ENCODE measurements at regions not wholly inside any gene's neighbourhood (a gene's known extent, or its start where the extent isn't known, plus 50 kb on each side); places are given as distances from the start of the nearest gene placed in this dataset.
"Not testable (repeated sequence)": the region's sequence is repeated elsewhere in the genome, so short reads cannot be mapped to it uniquely, and the experiment has no call there.

GRCh38 chr5:67779893-67780623 is 435.5 kb upstream of the PIK3R1 start:
- not testable (repeated sequence) for H3K9ac ChIP-seq (ENCODE audit: low read length); H2BK120ac ChIP-seq (ENCODE audit: low read depth, low read length); H2BK15ac ChIP-seq (ENCODE audit: low read depth, poor library complexity, severe bottlenecking); H3K27ac ChIP-seq (ENCODE audit: low read length, poor library complexity, severe bottlenecking); H3K79me1 ChIP-seq (replicated peaks; ENCODE audit: low read length, poor library complexity, severe bottlenecking); H3K4me3 ChIP-seq (ENCODE audit: insufficient read depth in 1 of 2, low read depth in 1 of 2, low read length in 2 of 2); H3K18ac ChIP-seq (ENCODE audit: low read depth in 1 of 2, low read length in 2 of 2); H2AK5ac ChIP-seq (ENCODE audit: low read length, severe bottlenecking); DNase-seq; H3K9me3 ChIP-seq (ENCODE audit: control insufficient read depth, low read length); H3K4ac ChIP-seq (ENCODE audit: low read depth in 1 of 2, low read length in 2 of 2); H2BK5ac ChIP-seq (ENCODE audit: low read depth, low read length, poor library complexity, severe bottlenecking); H3K27me3 ChIP-seq (ENCODE audit: control insufficient read depth in 1 of 2, insufficient read depth in 1 of 2, low read length in 2 of 2); H3K36me3 ChIP-seq (ENCODE audit: control insufficient read depth in 1 of 2, insufficient read depth in 2 of 2, low read depth in 1 of 2, low read length in 2 of 2); H4K8ac ChIP-seq (ENCODE audit: low read length); H2AFZ ChIP-seq (ENCODE audit: low read depth, low read length); H4K91ac ChIP-seq (ENCODE audit: low read length); H3K4me2 ChIP-seq (ENCODE audit: low read length, poor library complexity, severe bottlenecking); H3K14ac ChIP-seq (ENCODE audit: low read length in 2 of 2); H3K4me1 ChIP-seq (ENCODE audit: control insufficient read depth, insufficient read depth, low read depth, low read length); H3K23ac ChIP-seq (ENCODE audit: low read length in 2 of 2); H2BK12ac ChIP-seq (ENCODE audit: low read length in 2 of 2)
- 86% methylated on average over 14 of the region's 19 CpGs for WGBS

GRCh38 chr5:67774786-67775185 is 440.8 kb upstream of the PIK3R1 start:
- H2BK5ac ChIP-seq (ENCODE audit: low read depth, low read length, poor library complexity, severe bottlenecking), result no peak overlapping the region
- no peak overlapping the region for H3K4me3 ChIP-seq (ENCODE audit: insufficient read depth in 1 of 2, low read depth in 1 of 2, low read length in 2 of 2)
- H3K18ac ChIP-seq (ENCODE audit: low read depth in 1 of 2, low read length in 2 of 2), result no peak overlapping the region

GRCh38 chr5:67774267-67774552 is 441.3 kb upstream of the PIK3R1 start:
- Histone ChIP-seq H3K4me3 (ENCODE audit: insufficient read depth in 1 of 2, low read depth in 1 of 2, low read length in 2 of 2) (no peak overlapping the region), H3K27me3 (ENCODE audit: control insufficient read depth in 1 of 2, insufficient read depth in 1 of 2, low read length in 2 of 2) (no peaks in the 10 kb centered on the region)
- WGBS, result 90% methylated on average over 2 of the region's 2 CpGs

More at GRCh38 chr5:67774786-67775185, 440.8 kb upstream of the PIK3R1 start:
- Histone ChIP-seq H3K36me3 (ENCODE audit: control insufficient read depth in 1 of 2, insufficient read depth in 2 of 2, low read depth in 1 of 2, low read length in 2 of 2) (no peaks in the 10 kb centered on the region), H2BK120ac (ENCODE audit: low read depth, low read length) (no peak overlapping the region), H2BK12ac (ENCODE audit: low read length in 2 of 2) (no peak overlapping the region), H3K79me1 (replicated peaks; ENCODE audit: low read length, poor library complexity, severe bottlenecking) (no peaks in the 10 kb centered on the region), H3K27me3 (ENCODE audit: control insufficient read depth in 1 of 2, insufficient read depth in 1 of 2, low read length in 2 of 2) (no peaks in the 10 kb centered on the region), H2AFZ (ENCODE audit: low read depth, low read length) (no peak overlapping the region), H3K23ac (ENCODE audit: low read length in 2 of 2) (no peak overlapping the region), H3K9ac (ENCODE audit: low read length) (no peak overlapping the region), H3K27ac (ENCODE audit: low read length, poor library complexity, severe bottlenecking) (no peak overlapping the region), H2AK5ac (ENCODE audit: low read length, severe bottlenecking) (no peak overlapping the region), H3K9me3 (ENCODE audit: control insufficient read depth, low read length) (no peaks in the 10 kb centered on the region), H3K4me1 (ENCODE audit: control insufficient read depth, insufficient read depth, low read depth, low read length) (no peaks in the 10 kb centered on the region), H4K91ac (ENCODE audit: low read length) (no peak overlapping the region), H3K14ac (ENCODE audit: low read length in 2 of 2) (no peak overlapping the region), H3K4ac (ENCODE audit: low read depth in 1 of 2, low read length in 2 of 2) (no peak overlapping the region), H3K4me2 (ENCODE audit: low read length, poor library complexity, severe bottlenecking) (no peak overlapping the region), H2BK15ac (ENCODE audit: low read depth, poor library complexity, severe bottlenecking) (no peak overlapping the region), H4K8ac (ENCODE audit: low read length) (no peak overlapping the region)
- DNase-seq, result no peak
- WGBS, result 100% methylated on average over 2 of the region's 2 CpGs

GRCh38 chr5:67773411-67774266 is 441.9 kb upstream of the PIK3R1 start:
- peak; percentile 29 for DNase-seq
- H4K91ac ChIP-seq (ENCODE audit: low read length), result no peak overlapping the region
- H3K4me1 ChIP-seq (ENCODE audit: control insufficient read depth, insufficient read depth, low read depth, low read length), result no peaks in the 10 kb centered on the region
- H3K4me2 ChIP-seq (ENCODE audit: low read length, poor library complexity, severe bottlenecking), result no peak overlapping the region
- H3K27me3 ChIP-seq (ENCODE audit: control insufficient read depth in 1 of 2, insufficient read depth in 1 of 2, low read length in 2 of 2), result no peaks in the 10 kb centered on the region
- no peak overlapping the region for H2BK120ac ChIP-seq (ENCODE audit: low read depth, low read length)
- H3K23ac ChIP-seq (ENCODE audit: low read length in 2 of 2), result no peak overlapping the region
- H2BK5ac ChIP-seq (ENCODE audit: low read depth, low read length, poor library complexity, severe bottlenecking), result no peak overlapping the region
- H3K79me1 ChIP-seq (replicated peaks; ENCODE audit: low read length, poor library complexity, severe bottlenecking), result no peaks in the 10 kb centered on the region
- no peak overlapping the region for H3K18ac ChIP-seq (ENCODE audit: low read depth in 1 of 2, low read length in 2 of 2)
- H3K9ac ChIP-seq (ENCODE audit: low read length), result peak overlapping the region; percentile 42
- no peak overlapping the region for H2AFZ ChIP-seq (ENCODE audit: low read depth, low read length)
- H3K9me3 ChIP-seq (ENCODE audit: control insufficient read depth, low read length), result no peaks in the 10 kb centered on the region
- no peak overlapping the region for H2BK12ac ChIP-seq (ENCODE audit: low read length in 2 of 2)
- no peak overlapping the region for H3K27ac ChIP-seq (ENCODE audit: low read length, poor library complexity, severe bottlenecking)
- H2BK15ac ChIP-seq (ENCODE audit: low read depth, poor library complexity, severe bottlenecking), result no peak overlapping the region
- WGBS, result 95% methylated on average over 2 of the region's 3 CpGs
- no peak overlapping the region for H3K4ac ChIP-seq (ENCODE audit: low read depth in 1 of 2, low read length in 2 of 2)
- H2AK5ac ChIP-seq (ENCODE audit: low read length, severe bottlenecking), result no peak overlapping the region
- no peak overlapping the region for H3K14ac ChIP-seq (ENCODE audit: low read length in 2 of 2)
- no peak overlapping the region for H4K8ac ChIP-seq (ENCODE audit: low read length)
- no peaks in the 10 kb centered on the region for H3K36me3 ChIP-seq (ENCODE audit: control insufficient read depth in 1 of 2, insufficient read depth in 2 of 2, low read depth in 1 of 2, low read length in 2 of 2)
- no peak overlapping the region for H3K4me3 ChIP-seq (ENCODE audit: insufficient read depth in 1 of 2, low read depth in 1 of 2, low read length in 2 of 2)

More at GRCh38 chr5:67774267-67774552, 441.3 kb upstream of the PIK3R1 start:
- no peak overlapping the region for H3K23ac ChIP-seq (ENCODE audit: low read length in 2 of 2)
- no peaks in the 10 kb centered on the region for H3K9me3 ChIP-seq (ENCODE audit: control insufficient read depth, low read length)
- no peak overlapping the region for H2BK120ac ChIP-seq (ENCODE audit: low read depth, low read length)
- H2AK5ac ChIP-seq (ENCODE audit: low read length, severe bottlenecking), result no peak overlapping the region
- DNase-seq, result no peak
- no peak overlapping the region for H3K4ac ChIP-seq (ENCODE audit: low read depth in 1 of 2, low read length in 2 of 2)
- no peak overlapping the region for H4K8ac ChIP-seq (ENCODE audit: low read length)
- H2AFZ ChIP-seq (ENCODE audit: low read depth, low read length), result peak overlapping the region; percentile 42
- no peak overlapping the region for H3K27ac ChIP-seq (ENCODE audit: low read length, poor library complexity, severe bottlenecking)
- H3K4me2 ChIP-seq (ENCODE audit: low read length, poor library complexity, severe bottlenecking), result no peak overlapping the region
- no peaks in the 10 kb centered on the region for H3K79me1 ChIP-seq (replicated peaks; ENCODE audit: low read length, poor library complexity, severe bottlenecking)
- H4K91ac ChIP-seq (ENCODE audit: low read length), result no peak overlapping the region
- peak overlapping the region; percentile 42 for H3K9ac ChIP-seq (ENCODE audit: low read length)
- H2BK12ac ChIP-seq (ENCODE audit: low read length in 2 of 2), result no peak overlapping the region
- H3K36me3 ChIP-seq (ENCODE audit: control insufficient read depth in 1 of 2, insufficient read depth in 2 of 2, low read depth in 1 of 2, low read length in 2 of 2), result no peaks in the 10 kb centered on the region
- no peak overlapping the region for H3K18ac ChIP-seq (ENCODE audit: low read depth in 1 of 2, low read length in 2 of 2)
- H3K4me1 ChIP-seq (ENCODE audit: control insufficient read depth, insufficient read depth, low read depth, low read length), result no peaks in the 10 kb centered on the region
- H3K14ac ChIP-seq (ENCODE audit: low read length in 2 of 2), result no peak overlapping the region
- H2BK15ac ChIP-seq (ENCODE audit: low read depth, poor library complexity, severe bottlenecking), result no peak overlapping the region
- H2BK5ac ChIP-seq (ENCODE audit: low read depth, low read length, poor library complexity, severe bottlenecking), result no peak overlapping the region
